ENCODE measurements at regions not wholly inside any gene's neighbourhood (a gene's known extent, or its start where the extent isn't known, plus 50 kb on each side); places are given as distances from the start of the nearest gene placed in this dataset.

DNA sequence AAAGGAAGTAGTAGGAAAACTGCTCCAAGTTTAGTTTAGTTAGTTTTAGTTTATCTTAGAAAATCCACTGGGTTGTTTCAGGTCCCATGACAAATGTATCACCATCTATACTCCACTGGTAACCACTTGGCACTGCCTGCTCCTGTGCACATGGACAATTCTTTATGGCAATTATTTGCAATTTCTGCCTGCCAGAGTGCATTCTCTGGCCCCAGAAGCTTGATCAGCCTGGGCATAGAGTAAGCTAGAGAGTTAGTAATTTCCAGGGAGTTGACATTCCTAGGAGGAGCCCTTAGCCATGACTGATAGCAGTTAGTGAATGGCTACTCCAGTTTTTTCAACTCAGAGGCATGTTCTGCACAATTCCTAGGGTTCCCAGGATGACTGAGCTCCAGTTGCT is 203.2 kb upstream of the FGF13 start:
- H3K4me1 Mint-ChIP-seq (ENCODE audit: unreplicated experiment): peaks cover 19% of the 10 kb centered on the region
- H3K9me3 Mint-ChIP-seq (ENCODE audit: unreplicated experiment): no peaks in the 10 kb centered on the region
- DNase-seq (ENCODE audit: low spot score): no peak
- no peaks in the 10 kb centered on the region for H3K36me3 Mint-ChIP-seq (ENCODE audit: low read depth, unreplicated experiment)
- TF ChIP-seq, protein P1, sequence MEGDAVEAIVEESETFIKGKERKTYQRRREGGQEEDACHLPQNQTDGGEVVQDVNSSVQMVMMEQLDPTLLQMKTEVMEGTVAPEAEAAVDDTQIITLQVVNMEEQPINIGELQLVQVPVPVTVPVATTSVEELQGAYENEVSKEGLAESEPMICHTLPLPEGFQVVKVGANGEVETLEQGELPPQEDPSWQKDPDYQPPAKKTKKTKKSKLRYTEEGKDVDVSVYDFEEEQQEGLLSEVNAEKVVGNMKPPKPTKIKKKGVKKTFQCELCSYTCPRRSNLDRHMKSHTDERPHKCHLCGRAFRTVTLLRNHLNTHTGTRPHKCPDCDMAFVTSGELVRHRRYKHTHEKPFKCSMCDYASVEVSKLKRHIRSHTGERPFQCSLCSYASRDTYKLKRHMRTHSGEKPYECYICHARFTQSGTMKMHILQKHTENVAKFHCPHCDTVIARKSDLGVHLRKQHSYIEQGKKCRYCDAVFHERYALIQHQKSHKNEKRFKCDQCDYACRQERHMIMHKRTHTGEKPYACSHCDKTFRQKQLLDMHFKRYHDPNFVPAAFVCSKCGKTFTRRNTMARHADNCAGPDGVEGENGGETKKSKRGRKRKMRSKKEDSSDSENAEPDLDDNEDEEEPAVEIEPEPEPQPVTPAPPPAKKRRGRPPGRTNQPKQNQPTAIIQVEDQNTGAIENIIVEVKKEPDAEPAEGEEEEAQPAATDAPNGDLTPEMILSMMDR (IDR thresholded peaks at IDR 0.05; ENCODE audit: unreplicated experiment): no peak
- no peak overlapping the region for H3K27ac Mint-ChIP-seq (ENCODE audit: unreplicated experiment)
- H3K4me3 Mint-ChIP-seq (ENCODE audit: unreplicated experiment): no peak overlapping the region
- H3K27me3 Mint-ChIP-seq (ENCODE audit: unreplicated experiment): no peaks in the 10 kb centered on the region

DNA sequence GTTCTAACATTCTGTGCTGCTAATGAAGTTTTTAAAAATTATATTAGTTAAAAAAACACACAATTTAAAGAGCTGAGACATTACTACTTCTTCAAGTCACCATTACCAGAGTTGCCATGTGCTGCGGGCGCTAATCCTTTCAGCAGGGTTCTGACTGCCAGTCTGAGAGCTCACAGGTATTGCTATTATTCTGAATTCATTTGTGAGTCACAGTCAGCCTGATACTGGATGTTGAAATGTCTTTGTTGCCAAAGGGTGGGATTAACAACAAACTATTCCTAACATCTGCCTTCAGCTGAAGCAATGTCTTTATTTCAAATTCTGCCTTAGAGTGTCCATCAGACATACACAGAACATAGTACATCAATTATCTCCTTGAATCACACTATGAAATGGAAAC is 197.1 kb upstream of the FGF13 start:
- Mint-ChIP-seq H3K36me3 (ENCODE audit: low read depth, unreplicated experiment) (no peaks in the 10 kb centered on the region), H3K27ac (ENCODE audit: unreplicated experiment) (no peak overlapping the region), H3K27me3 (ENCODE audit: unreplicated experiment) (no peaks in the 10 kb centered on the region), H3K9me3 (ENCODE audit: unreplicated experiment) (no peaks in the 10 kb centered on the region), H3K4me3 (ENCODE audit: unreplicated experiment) (no peak overlapping the region), H3K4me1 (ENCODE audit: unreplicated experiment) (peaks cover 16% of the 10 kb centered on the region)
- no peak for DNase-seq (ENCODE audit: low spot score)
- TF ChIP-seq, protein P1 (IDR thresholded peaks at IDR 0.05; ENCODE audit: unreplicated experiment): no peak

DNA sequence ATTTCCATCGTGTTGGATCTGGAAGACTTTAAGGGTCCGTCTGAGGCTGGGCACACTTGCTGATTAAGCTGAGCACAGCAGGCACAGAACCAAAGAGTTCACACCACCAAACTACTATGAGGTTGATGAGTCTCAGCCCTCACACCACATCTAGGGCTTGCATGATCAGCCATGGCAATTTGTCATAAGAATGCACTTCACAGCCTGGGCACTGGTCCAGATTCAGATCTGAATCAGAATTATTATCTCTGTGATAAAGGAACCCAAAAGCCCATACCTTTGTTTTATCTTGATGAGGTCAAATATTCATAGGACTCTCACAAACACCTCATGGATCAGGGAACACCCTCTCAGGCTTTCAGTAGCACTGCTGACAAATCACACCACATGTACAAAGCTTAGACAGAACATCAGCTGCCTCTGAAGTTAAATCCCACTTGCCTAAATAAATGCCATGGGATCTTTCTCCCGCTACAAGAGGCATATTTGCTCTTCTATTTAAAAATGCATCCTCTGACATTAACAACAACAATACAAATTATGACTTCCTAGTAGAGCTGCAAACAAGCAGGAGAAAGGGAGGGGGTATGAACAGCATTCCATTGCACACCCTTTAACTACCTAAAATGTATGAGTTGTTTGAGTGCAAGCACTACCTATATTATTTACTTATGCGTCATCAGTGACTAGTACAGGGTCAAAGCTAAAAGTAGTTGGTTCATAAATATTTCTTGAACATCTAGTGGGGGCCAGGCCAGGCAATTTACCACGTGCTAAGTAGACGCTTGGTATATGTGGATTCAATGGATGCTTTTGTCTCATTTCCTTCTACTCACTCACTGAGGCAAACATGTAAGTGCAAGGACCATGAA is 186.3 kb upstream of the FGF13 start:
- Mint-ChIP-seq H3K36me3 (ENCODE audit: low read depth, unreplicated experiment) (no peaks in the 10 kb centered on the region), H3K4me1 (ENCODE audit: unreplicated experiment) (no peaks in the 10 kb centered on the region), H3K27me3 (ENCODE audit: unreplicated experiment) (no peaks in the 10 kb centered on the region), H3K27ac (ENCODE audit: unreplicated experiment) (no peak overlapping the region), H3K4me3 (ENCODE audit: unreplicated experiment) (no peak overlapping the region), H3K9me3 (ENCODE audit: unreplicated experiment) (no peaks in the 10 kb centered on the region)
- TF ChIP-seq, protein P1 (IDR thresholded peaks at IDR 0.05; ENCODE audit: unreplicated experiment): no peak
- no peak for DNase-seq (ENCODE audit: low spot score)

DNA sequence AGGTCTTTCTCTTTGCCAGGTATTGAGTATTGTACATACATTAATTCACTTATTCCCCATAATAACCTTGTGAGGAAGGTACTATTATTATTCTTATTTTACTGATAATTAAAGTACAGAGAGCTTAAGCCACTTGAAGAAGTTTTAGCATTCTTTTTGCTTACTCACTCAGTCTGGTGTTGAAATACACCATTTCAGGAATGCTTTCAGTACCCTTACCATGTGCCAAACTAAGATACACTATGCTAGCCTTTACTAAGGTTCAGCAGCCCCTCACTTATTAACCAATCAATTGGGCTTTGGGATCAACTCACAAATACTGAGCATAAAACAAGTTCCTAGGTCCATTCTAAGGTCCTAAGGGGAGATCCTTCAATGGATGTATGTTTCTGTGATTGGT is 179.0 kb upstream of the FGF13 start:
- H3K4me1 Mint-ChIP-seq (ENCODE audit: unreplicated experiment): no peaks in the 10 kb centered on the region
- H3K36me3 Mint-ChIP-seq (ENCODE audit: low read depth, unreplicated experiment): no peaks in the 10 kb centered on the region
- H3K4me3 Mint-ChIP-seq (ENCODE audit: unreplicated experiment): no peak overlapping the region
- DNase-seq (ENCODE audit: low spot score): no peak
- TF ChIP-seq, protein P1 (IDR thresholded peaks at IDR 0.05; ENCODE audit: unreplicated experiment): no peak
- H3K27me3 Mint-ChIP-seq (ENCODE audit: unreplicated experiment): peaks cover 1% of the 10 kb centered on the region
- H3K9me3 Mint-ChIP-seq (ENCODE audit: unreplicated experiment): no peaks in the 10 kb centered on the region
- no peak overlapping the region for H3K27ac Mint-ChIP-seq (ENCODE audit: unreplicated experiment)

DNA sequence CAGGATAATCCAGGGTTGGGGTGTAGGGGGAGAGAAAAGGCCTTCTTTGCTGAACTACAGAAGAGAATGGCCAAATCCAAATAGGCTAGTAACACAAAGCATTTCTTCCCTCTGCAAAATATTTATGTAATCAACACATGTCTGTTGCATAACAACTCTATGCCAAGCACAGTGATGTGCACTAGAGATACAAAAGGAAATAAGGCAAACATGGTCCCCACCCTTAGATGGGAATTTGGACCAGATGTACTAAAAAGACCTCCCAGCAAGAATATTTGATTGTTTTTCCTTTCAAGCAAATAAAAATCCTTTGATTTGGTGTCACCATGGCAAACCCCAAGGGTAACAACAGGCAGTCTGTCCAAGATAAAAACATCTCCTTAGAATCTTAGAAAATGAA is 177.6 kb upstream of the FGF13 start:
- no peaks in the 10 kb centered on the region for H3K4me1 Mint-ChIP-seq (ENCODE audit: unreplicated experiment)
- no peak for DNase-seq (ENCODE audit: low spot score)

More for the DNA sequence above, 177.6 kb upstream of the FGF13 start:
- Mint-ChIP-seq H3K27ac (ENCODE audit: unreplicated experiment) (no peak overlapping the region), H3K4me3 (ENCODE audit: unreplicated experiment) (no peak overlapping the region), H3K36me3 (ENCODE audit: low read depth, unreplicated experiment) (no peaks in the 10 kb centered on the region), H3K9me3 (ENCODE audit: unreplicated experiment) (no peaks in the 10 kb centered on the region), H3K27me3 (ENCODE audit: unreplicated experiment) (peaks cover 1% of the 10 kb centered on the region)
- TF ChIP-seq, protein P1 (IDR thresholded peaks at IDR 0.05; ENCODE audit: unreplicated experiment): no peak
